ENCODE measurements at regions not wholly inside any gene's neighbourhood (a gene's known extent, or its start where the extent isn't known, plus 50 kb on each side); places are given as distances from the start of the nearest gene placed in this dataset.
"Not testable (repeated sequence)": the region's sequence is repeated elsewhere in the genome, so short reads cannot be mapped to it uniquely, and the experiment has no call there.

GRCh38 chr3:73179601-73180000 is 118.1 kb downstream of the EBLN2 start:
- intact Hi-C loops (cut with DNase I) = no loop called here
- no peaks in the 10 kb centered on the region for H3K4me1 ChIP-seq
- H3K36me3 ChIP-seq = no peaks in the 10 kb centered on the region
- H3K9me3 ChIP-seq = no peaks in the 10 kb centered on the region
- TF ChIP-seq POLR2AphosphoS5 (IDR thresholded peaks at IDR 0.05) (no peak), EP300 (IDR thresholded peaks at IDR 0.05) (no peak), POLR2A (IDR thresholded peaks at IDR 0.05) (no peak)
- TF ChIP-seq, protein P1, sequence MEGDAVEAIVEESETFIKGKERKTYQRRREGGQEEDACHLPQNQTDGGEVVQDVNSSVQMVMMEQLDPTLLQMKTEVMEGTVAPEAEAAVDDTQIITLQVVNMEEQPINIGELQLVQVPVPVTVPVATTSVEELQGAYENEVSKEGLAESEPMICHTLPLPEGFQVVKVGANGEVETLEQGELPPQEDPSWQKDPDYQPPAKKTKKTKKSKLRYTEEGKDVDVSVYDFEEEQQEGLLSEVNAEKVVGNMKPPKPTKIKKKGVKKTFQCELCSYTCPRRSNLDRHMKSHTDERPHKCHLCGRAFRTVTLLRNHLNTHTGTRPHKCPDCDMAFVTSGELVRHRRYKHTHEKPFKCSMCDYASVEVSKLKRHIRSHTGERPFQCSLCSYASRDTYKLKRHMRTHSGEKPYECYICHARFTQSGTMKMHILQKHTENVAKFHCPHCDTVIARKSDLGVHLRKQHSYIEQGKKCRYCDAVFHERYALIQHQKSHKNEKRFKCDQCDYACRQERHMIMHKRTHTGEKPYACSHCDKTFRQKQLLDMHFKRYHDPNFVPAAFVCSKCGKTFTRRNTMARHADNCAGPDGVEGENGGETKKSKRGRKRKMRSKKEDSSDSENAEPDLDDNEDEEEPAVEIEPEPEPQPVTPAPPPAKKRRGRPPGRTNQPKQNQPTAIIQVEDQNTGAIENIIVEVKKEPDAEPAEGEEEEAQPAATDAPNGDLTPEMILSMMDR (IDR thresholded peaks at IDR 0.05) = no peak
- no peak for DNase-seq
- H3K27ac ChIP-seq = no peak overlapping the region
- H3K4me3 ChIP-seq = no peak overlapping the region
- no peaks in the 10 kb centered on the region for H3K27me3 ChIP-seq
- WGBS, 2 donors = 94 to 95% methylated on average over 4 of the region's 4 CpGs

- no peaks in the 10 kb centered on the region for H3K36me3 ChIP-seq
- TF ChIP-seq POLR2A (IDR thresholded peaks at IDR 0.05) (no peak), EP300 (IDR thresholded peaks at IDR 0.05) (no peak), POLR2AphosphoS5 (IDR thresholded peaks at IDR 0.05) (no peak)
- TF ChIP-seq, protein P1 (IDR thresholded peaks at IDR 0.05) = no peak
These were observed 125.3 kb downstream of the EBLN2 start for GRCh38 chr3:73186741-73187140.

DNA sequence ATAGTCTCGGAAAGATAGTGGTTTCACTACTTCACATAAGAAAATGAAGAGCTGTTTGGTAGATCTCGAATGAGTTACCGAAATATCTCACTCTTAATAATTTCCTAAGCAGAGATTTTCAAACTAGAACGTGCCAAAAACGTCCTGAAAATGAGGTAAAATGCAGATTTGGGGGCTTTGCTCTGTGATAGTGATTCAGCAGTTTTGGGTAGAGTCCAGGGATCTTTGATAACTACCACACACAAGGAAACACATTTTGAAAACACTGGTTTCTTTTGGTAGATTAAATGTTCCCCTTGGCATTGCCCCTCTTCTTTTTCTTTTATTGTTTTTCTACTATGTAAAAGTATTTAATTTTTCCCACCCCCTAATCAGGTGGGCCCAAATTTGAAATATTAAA is 125.9 kb downstream of the EBLN2 start:
- intact Hi-C loops (cut with DNase I) = no loop called here

More at GRCh38 chr3:73186741-73187140, 125.3 kb downstream of the EBLN2 start:
- 87 to 91% methylated on average over 1 of the region's 1 CpG for WGBS, 2 donors
- H3K4me3 ChIP-seq = no peak overlapping the region
- DNase-seq = no peak
- H3K4me1 ChIP-seq = no peaks in the 10 kb centered on the region
- no peaks in the 10 kb centered on the region for H3K27me3 ChIP-seq
- H3K9me3 ChIP-seq = no peaks in the 10 kb centered on the region
- intact Hi-C loops (cut with DNase I) = no loop called here
- no peak overlapping the region for H3K27ac ChIP-seq

DNA sequence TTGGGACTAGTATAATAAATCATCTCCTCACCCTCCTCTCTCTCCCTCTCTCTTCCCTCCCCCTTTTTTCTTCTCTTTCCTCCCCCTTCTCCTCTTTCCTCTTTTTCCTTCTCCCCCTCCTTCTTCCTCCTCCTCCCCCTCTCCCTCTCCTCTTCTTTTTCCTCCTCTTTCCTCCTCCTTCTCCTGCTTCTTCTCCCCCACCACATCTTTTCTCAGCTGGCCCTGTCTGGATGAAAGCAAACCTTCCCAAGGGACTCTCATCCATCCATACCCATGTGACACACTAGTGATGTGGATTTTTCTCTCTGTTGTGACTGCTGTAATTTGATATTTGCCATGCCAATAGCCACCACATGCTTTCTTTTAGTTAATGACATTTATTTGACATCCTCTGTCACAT is 127.2 kb downstream of the EBLN2 start:
- no peaks in the 10 kb centered on the region for H3K36me3 ChIP-seq
- intact Hi-C loops (cut with DNase I) = no loop called here
- H3K27ac ChIP-seq = no peak overlapping the region
- no peak overlapping the region for H3K4me3 ChIP-seq
- no peak for DNase-seq
- no peaks in the 10 kb centered on the region for H3K27me3 ChIP-seq
- no peaks in the 10 kb centered on the region for H3K9me3 ChIP-seq
- no peak for TF ChIP-seq POLR2A (IDR thresholded peaks at IDR 0.05)
- no peaks in the 10 kb centered on the region for H3K4me1 ChIP-seq

More for the DNA sequence above, 125.9 kb downstream of the EBLN2 start:
- DNase-seq = no peak
- no peak overlapping the region for H3K27ac ChIP-seq
- no peaks in the 10 kb centered on the region for H3K27me3 ChIP-seq
- TF ChIP-seq EP300 (IDR thresholded peaks at IDR 0.05) (no peak), POLR2AphosphoS5 (IDR thresholded peaks at IDR 0.05) (no peak), POLR2A (IDR thresholded peaks at IDR 0.05) (no peak)
- TF ChIP-seq, protein P1 (IDR thresholded peaks at IDR 0.05) = no peak
- whole genome bisulfite sequencing, 2 donors = 58 to 74% methylated on average over 5 of the region's 5 CpGs
- no peaks in the 10 kb centered on the region for H3K9me3 ChIP-seq
- H3K4me1 ChIP-seq = no peaks in the 10 kb centered on the region
- H3K4me3 ChIP-seq = no peak overlapping the region
- no peaks in the 10 kb centered on the region for H3K36me3 ChIP-seq

- H3K27ac ChIP-seq = no peak overlapping the region
- intact Hi-C loops (cut with DNase I) = no loop called here
- peaks cover 0 to 2% (median 0%) of the 10 kb centered on the region in 4 donors for H3K9me3 ChIP-seq
- H3K27me3 ChIP-seq = no peaks in the 10 kb centered on the region
- no peak overlapping the region for H3K4me3 ChIP-seq
- DNase-seq = no peak
- 89 to 90% methylated on average over 7 of the region's 7 CpGs for WGBS, 2 donors
- TF ChIP-seq POLR2AphosphoS5 (IDR thresholded peaks at IDR 0.05) (no peak), POLR2A (IDR thresholded peaks at IDR 0.05) (no peak), EP300 (IDR thresholded peaks at IDR 0.05) (no peak)
- no peaks in the 10 kb centered on the region for H3K4me1 ChIP-seq
- no peaks in the 10 kb centered on the region for H3K36me3 ChIP-seq
These were observed 130.7 kb downstream of the EBLN2 start for GRCh38 chr3:73192036-73192738.

DNA sequence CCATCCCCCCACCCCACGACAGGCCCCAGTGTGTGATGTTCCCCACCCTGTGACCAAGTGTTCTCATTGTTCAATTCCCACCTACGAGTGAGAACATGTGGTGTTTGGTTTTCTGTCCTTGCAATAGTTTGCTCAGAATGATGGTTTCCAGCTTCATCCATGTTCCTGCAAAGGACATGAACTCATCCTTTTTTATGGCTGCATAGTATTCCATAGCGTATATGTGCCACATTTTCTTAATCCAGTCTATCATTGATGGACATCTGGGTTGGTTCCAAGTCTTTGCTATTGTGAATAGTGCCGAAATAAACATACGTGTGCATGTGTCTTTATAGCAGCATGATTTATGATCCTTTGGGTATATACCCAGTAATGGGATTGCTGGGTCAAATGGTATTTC is 132.5 kb downstream of the EBLN2 start:
- DNase-seq; H3K4me3 ChIP-seq; H3K9me3 ChIP-seq; H3K27me3 ChIP-seq; H3K36me3 ChIP-seq; H3K27ac ChIP-seq; H3K4me1 ChIP-seq; intact Hi-C loops (cut with DNase I): not testable (repeated sequence)
- 93% methylated on average over 5 of the region's 5 CpGs for WGBS, 2 donors
